ENCODE measurements at regions not wholly inside any gene's neighbourhood (a gene's known extent, or its start where the extent isn't known, plus 50 kb on each side); places are given as distances from the start of the nearest gene placed in this dataset.

DNA sequence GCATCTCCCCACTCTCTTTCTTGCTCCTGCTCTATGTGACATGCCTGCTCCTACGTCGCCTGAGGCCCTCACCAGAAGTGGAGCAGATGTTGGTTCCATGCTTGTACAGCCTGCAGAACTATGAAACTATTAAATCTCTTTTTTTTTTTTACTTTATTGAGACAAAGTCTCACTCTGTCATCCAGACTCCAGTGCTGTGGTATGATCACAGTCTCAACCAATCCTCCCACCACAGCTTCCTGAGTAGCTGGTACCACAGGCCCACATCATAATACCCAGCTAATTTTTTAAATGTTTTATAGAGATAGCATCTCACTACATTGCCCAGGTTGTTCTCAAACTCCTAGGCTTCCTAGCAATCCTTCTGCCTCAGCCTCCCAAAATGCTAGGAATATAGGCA lies 1067.7 kb downstream of the PCDH9 start:
- TF ChIP-seq CEBPB (IDR thresholded peaks at IDR 0.05) (no peak), EP300 (IDR thresholded peaks at IDR 0.05; ENCODE audit: borderline replicate concordance) (no peak), CREB1 (IDR thresholded peaks at IDR 0.05; ENCODE audit: low read depth) (no peak), YY1 (IDR thresholded peaks at IDR 0.05; ENCODE audit: low read depth) (no peak), RAD21 (IDR thresholded peaks at IDR 0.05; ENCODE audit: low read depth) (no peak), TCF12 (IDR thresholded peaks at IDR 0.05; ENCODE audit: low read depth) (no peak), TAF1 (IDR thresholded peaks at IDR 0.05; ENCODE audit: low read depth) (no peak), FOXM1 (IDR thresholded peaks at IDR 0.05; ENCODE audit: borderline replicate concordance, low read depth) (no peak), TEAD4 (IDR thresholded peaks at IDR 0.05) (no peak), EGR1 (IDR thresholded peaks at IDR 0.05) (no peak), ZBTB7A (IDR thresholded peaks at IDR 0.05; ENCODE audit: low read depth) (no peak), NFIC (IDR thresholded peaks at IDR 0.05) (no peak)
- TF ChIP-seq, protein P1, sequence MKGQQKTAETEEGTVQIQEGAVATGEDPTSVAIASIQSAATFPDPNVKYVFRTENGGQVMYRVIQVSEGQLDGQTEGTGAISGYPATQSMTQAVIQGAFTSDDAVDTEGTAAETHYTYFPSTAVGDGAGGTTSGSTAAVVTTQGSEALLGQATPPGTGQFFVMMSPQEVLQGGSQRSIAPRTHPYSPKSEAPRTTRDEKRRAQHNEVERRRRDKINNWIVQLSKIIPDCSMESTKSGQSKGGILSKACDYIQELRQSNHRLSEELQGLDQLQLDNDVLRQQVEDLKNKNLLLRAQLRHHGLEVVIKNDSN (IDR thresholded peaks at IDR 0.05) = no peak
- TF ChIP-seq, protein P2, sequence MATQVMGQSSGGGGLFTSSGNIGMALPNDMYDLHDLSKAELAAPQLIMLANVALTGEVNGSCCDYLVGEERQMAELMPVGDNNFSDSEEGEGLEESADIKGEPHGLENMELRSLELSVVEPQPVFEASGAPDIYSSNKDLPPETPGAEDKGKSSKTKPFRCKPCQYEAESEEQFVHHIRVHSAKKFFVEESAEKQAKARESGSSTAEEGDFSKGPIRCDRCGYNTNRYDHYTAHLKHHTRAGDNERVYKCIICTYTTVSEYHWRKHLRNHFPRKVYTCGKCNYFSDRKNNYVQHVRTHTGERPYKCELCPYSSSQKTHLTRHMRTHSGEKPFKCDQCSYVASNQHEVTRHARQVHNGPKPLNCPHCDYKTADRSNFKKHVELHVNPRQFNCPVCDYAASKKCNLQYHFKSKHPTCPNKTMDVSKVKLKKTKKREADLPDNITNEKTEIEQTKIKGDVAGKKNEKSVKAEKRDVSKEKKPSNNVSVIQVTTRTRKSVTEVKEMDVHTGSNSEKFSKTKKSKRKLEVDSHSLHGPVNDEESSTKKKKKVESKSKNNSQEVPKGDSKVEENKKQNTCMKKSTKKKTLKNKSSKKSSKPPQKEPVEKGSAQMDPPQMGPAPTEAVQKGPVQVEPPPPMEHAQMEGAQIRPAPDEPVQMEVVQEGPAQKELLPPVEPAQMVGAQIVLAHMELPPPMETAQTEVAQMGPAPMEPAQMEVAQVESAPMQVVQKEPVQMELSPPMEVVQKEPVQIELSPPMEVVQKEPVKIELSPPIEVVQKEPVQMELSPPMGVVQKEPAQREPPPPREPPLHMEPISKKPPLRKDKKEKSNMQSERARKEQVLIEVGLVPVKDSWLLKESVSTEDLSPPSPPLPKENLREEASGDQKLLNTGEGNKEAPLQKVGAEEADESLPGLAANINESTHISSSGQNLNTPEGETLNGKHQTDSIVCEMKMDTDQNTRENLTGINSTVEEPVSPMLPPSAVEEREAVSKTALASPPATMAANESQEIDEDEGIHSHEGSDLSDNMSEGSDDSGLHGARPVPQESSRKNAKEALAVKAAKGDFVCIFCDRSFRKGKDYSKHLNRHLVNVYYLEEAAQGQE (IDR thresholded peaks at IDR 0.05; ENCODE audit: low read depth) = no peak
- TF ChIP-seq, protein P3, sequence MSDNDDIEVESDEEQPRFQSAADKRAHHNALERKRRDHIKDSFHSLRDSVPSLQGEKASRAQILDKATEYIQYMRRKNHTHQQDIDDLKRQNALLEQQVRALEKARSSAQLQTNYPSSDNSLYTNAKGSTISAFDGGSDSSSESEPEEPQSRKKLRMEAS (IDR thresholded peaks at IDR 0.05) = no peak

DNA sequence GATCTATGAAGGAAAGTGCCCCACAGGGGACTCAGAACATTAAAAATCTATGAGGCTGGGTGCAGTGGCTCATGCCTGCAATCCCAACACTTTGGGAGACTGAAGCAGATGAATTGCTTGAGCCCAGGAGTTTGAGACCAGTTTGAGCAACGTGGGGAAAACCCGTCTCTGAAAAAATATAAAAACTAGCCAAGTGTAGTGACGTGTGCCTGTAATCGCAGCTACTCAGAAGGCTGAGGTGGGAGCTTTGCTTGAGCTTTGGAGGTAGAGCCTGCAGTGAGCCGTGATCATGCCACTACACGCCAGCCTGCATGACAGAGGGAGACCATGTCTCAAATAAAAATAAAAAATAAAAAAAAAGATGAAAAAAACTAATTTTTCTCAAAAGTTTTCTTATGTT lies 1070.6 kb downstream of the PCDH9 start:
- TF ChIP-seq, protein P1 (IDR thresholded peaks at IDR 0.05) = no peak
- TF ChIP-seq CREB1 (IDR thresholded peaks at IDR 0.05; ENCODE audit: low read depth) = no peak
- no peak for TF ChIP-seq TAF1 (IDR thresholded peaks at IDR 0.05; ENCODE audit: low read depth)
- no peak for TF ChIP-seq YY1 (IDR thresholded peaks at IDR 0.05; ENCODE audit: low read depth)
- no peak for TF ChIP-seq CEBPB (IDR thresholded peaks at IDR 0.05)
- TF ChIP-seq, protein P2 (IDR thresholded peaks at IDR 0.05; ENCODE audit: low read depth) = no peak
- TF ChIP-seq ZBTB7A (IDR thresholded peaks at IDR 0.05; ENCODE audit: low read depth) = no peak
- TF ChIP-seq RAD21 (IDR thresholded peaks at IDR 0.05; ENCODE audit: low read depth) = no peak
- no peak for TF ChIP-seq TCF12 (IDR thresholded peaks at IDR 0.05; ENCODE audit: low read depth)
- TF ChIP-seq, protein P3 (IDR thresholded peaks at IDR 0.05) = no peak
- TF ChIP-seq FOXM1 (IDR thresholded peaks at IDR 0.05; ENCODE audit: borderline replicate concordance, low read depth) = no peak
- no peak for TF ChIP-seq EGR1 (IDR thresholded peaks at IDR 0.05)
- no peak for TF ChIP-seq TEAD4 (IDR thresholded peaks at IDR 0.05)

DNA sequence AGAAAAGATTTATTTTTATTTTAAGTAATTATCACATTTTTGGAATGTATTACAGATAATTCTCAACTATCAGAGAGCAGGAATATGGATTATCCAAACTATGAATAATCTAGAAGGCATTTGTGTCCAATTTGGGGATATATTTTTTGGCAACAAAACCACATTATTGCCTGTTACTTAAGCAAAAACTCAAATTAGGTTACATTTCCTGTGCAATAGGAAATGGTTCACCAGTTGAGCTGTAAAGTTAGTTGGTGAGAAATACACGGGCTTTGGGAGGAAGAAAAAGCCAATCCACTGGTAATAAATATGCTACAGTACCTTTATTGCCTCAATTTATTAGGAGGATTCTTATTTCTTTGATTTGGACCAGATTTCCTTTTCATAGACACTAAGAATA lies 1075.2 kb downstream of the PCDH9 start:
- TF ChIP-seq FOXM1 (IDR thresholded peaks at IDR 0.05; ENCODE audit: borderline replicate concordance, low read depth) = no peak
- TF ChIP-seq TAF1 (IDR thresholded peaks at IDR 0.05; ENCODE audit: low read depth) = no peak
- no peak for TF ChIP-seq EP300 (IDR thresholded peaks at IDR 0.05; ENCODE audit: borderline replicate concordance)
- TF ChIP-seq TCF12 (IDR thresholded peaks at IDR 0.05; ENCODE audit: low read depth) = no peak
- TF ChIP-seq RAD21 (IDR thresholded peaks at IDR 0.05; ENCODE audit: low read depth) = no peak
- no peak for TF ChIP-seq CEBPB (IDR thresholded peaks at IDR 0.05)
- TF ChIP-seq, protein P2 (IDR thresholded peaks at IDR 0.05; ENCODE audit: low read depth) = no peak
- no peak for TF ChIP-seq NFIC (IDR thresholded peaks at IDR 0.05)
- no peak for TF ChIP-seq ZBTB7A (IDR thresholded peaks at IDR 0.05; ENCODE audit: low read depth)
- no peak for TF ChIP-seq EGR1 (IDR thresholded peaks at IDR 0.05)
- TF ChIP-seq, protein P1 (IDR thresholded peaks at IDR 0.05) = no peak
- no peak for TF ChIP-seq CREB1 (IDR thresholded peaks at IDR 0.05; ENCODE audit: low read depth)
- no peak for TF ChIP-seq YY1 (IDR thresholded peaks at IDR 0.05; ENCODE audit: low read depth)
- no peak for TF ChIP-seq TEAD4 (IDR thresholded peaks at IDR 0.05)
- TF ChIP-seq, protein P3 (IDR thresholded peaks at IDR 0.05) = no peak
